HEK293 (cell line): ENCODE measurements at regions not wholly inside any gene's neighbourhood (a gene's known extent, or its start where the extent isn't known, plus 50 kb on each side); places are given as distances from the start of the nearest gene placed in this dataset.

Experiments
- BCL11A ChIP-seq: fragments of 450-650 bp; formaldehyde crosslinking; IDR thresholded peaks from 2 replicates; pipeline ENCODE4 v1.5.1; 2016; ENCODE audit warnings: low read depth, missing biosample characterization, missing genetic modification characterization
- EGR2 ChIP-seq: fragments of 450-650 bp; formaldehyde crosslinking; IDR thresholded peaks from 2 replicates; pipeline ENCODE4 v1.5.1; 2016; ENCODE audit warnings: low read depth, missing biosample characterization, missing genetic modification characterization
- ELK4 ChIP-seq: IDR thresholded peaks from 2 replicates; pipeline ENCODE4 v1.6.1; 2011; ENCODE audit warnings: mild to moderate bottlenecking, low read depth, low read length, borderline replicate concordance
- GFI1B ChIP-seq: fragments of 450-650 bp; formaldehyde crosslinking; IDR thresholded peaks from 2 replicates; pipeline ENCODE4 v1.5.1; 2016; ENCODE audit warnings: missing biosample characterization, missing genetic modification characterization
- GLIS1 ChIP-seq: fragments of 450-650 bp; formaldehyde crosslinking; IDR thresholded peaks from 2 replicates; pipeline ENCODE4 v1.5.1; 2016; ENCODE audit warnings: missing biosample characterization, missing genetic modification characterization
- KLF16 ChIP-seq: fragments of 450-650 bp; formaldehyde crosslinking; IDR thresholded peaks from 2 replicates; pipeline ENCODE4 v1.5.1; 2017; ENCODE audit warnings: missing biosample characterization, missing genetic modification characterization
- MYNN ChIP-seq: fragments of 450-650 bp; formaldehyde crosslinking; IDR thresholded peaks from 2 replicates; pipeline ENCODE4 v1.5.1; 2016; ENCODE audit warnings: missing biosample characterization, missing genetic modification characterization, borderline replicate concordance
- OSR2 ChIP-seq: fragments of 450-650 bp; formaldehyde crosslinking; IDR thresholded peaks from 2 replicates; pipeline ENCODE4 v1.5.1; 2016; ENCODE audit warnings: missing biosample characterization, missing genetic modification characterization
- PATZ1 ChIP-seq: fragments of 450-650 bp; formaldehyde crosslinking; IDR thresholded peaks from 2 replicates; pipeline ENCODE4 v1.5.1; 2016; ENCODE audit warnings: missing biosample characterization, missing genetic modification characterization
- REPIN1 ChIP-seq: fragments of 450-650 bp; formaldehyde crosslinking; IDR thresholded peaks from 2 replicates; pipeline ENCODE4 v1.5.1; 2017; ENCODE audit warnings: missing biosample characterization, missing genetic modification characterization, low read depth
- SP7 ChIP-seq: fragments of 450-650 bp; formaldehyde crosslinking; IDR thresholded peaks from 2 replicates; pipeline ENCODE4 v1.5.1; 2016; ENCODE audit warnings: missing biosample characterization, missing genetic modification characterization
- ZIC2 ChIP-seq: fragments of 450-650 bp; formaldehyde crosslinking; IDR thresholded peaks from 2 replicates; pipeline ENCODE4 v1.5.1; 2016; ENCODE audit warnings: missing biosample characterization, missing genetic modification characterization
- ZNF114 ChIP-seq: fragments of 450-650 bp; formaldehyde crosslinking; IDR thresholded peaks from 2 replicates; pipeline ENCODE4 v1.5.0; 2017; ENCODE audit warnings: missing biosample characterization, missing genetic modification characterization
- ZNF138 ChIP-seq: fragments of 450-650 bp; formaldehyde crosslinking; IDR thresholded peaks from 2 replicates; pipeline ENCODE4 v1.5.1; 2016; ENCODE audit warnings: missing biosample characterization, missing genetic modification characterization, borderline replicate concordance
- ZNF175 ChIP-seq: fragments of 450-650 bp; formaldehyde crosslinking; IDR thresholded peaks from 2 replicates; pipeline ENCODE4 v1.5.1; 2016; ENCODE audit warnings: missing biosample characterization, missing genetic modification characterization
- ZNF19 ChIP-seq: fragments of 450-650 bp; formaldehyde crosslinking; IDR thresholded peaks from 2 replicates; pipeline ENCODE4; 2016; ENCODE audit warnings: missing biosample characterization, missing genetic modification characterization, low read depth
- ZNF2 ChIP-seq: fragments of 450-650 bp; formaldehyde crosslinking; IDR thresholded peaks from 2 replicates; pipeline ENCODE4 v1.5.1; 2016; ENCODE audit warnings: missing biosample characterization, missing genetic modification characterization
- ZNF239 ChIP-seq: fragments of 450-650 bp; formaldehyde crosslinking; IDR thresholded peaks from 2 replicates; pipeline ENCODE4 v1.5.1; 2016; ENCODE audit warnings: missing biosample characterization, missing genetic modification characterization
- ZNF324 ChIP-seq: fragments of 450-650 bp; formaldehyde crosslinking; IDR thresholded peaks from 2 replicates; pipeline ENCODE4 v1.5.1; 2016; ENCODE audit warnings: missing biosample characterization, missing genetic modification characterization
- ZNF335 ChIP-seq: fragments of 450-650 bp; formaldehyde crosslinking; conservative IDR thresholded peaks from 2 replicates; pipeline ENCODE4 v1.5.1; 2016; ENCODE audit warnings: missing biosample characterization, missing genetic modification characterization
- ZNF366 ChIP-seq: fragments of 450-650 bp; formaldehyde crosslinking; conservative IDR thresholded peaks from 2 replicates; pipeline ENCODE4 v1.5.1; 2016; ENCODE audit warnings: missing biosample characterization, missing genetic modification characterization
- ZNF449 ChIP-seq: fragments of 450-650 bp; formaldehyde crosslinking; IDR thresholded peaks from 2 replicates; pipeline ENCODE4 v1.5.1; 2017; ENCODE audit warnings: missing biosample characterization, mild to moderate bottlenecking, missing genetic modification characterization, moderate library complexity
- ZNF530 ChIP-seq: fragments of 450-650 bp; formaldehyde crosslinking; IDR thresholded peaks from 2 replicates; pipeline ENCODE4 v1.5.1; 2016; ENCODE audit warnings: low read depth, missing biosample characterization, missing genetic modification characterization
- ZNF560 ChIP-seq: fragments of 450-650 bp; formaldehyde crosslinking; IDR thresholded peaks from 2 replicates; pipeline ENCODE4 v1.5.1; 2017; ENCODE audit warnings: missing biosample characterization, missing genetic modification characterization, borderline replicate concordance
- ZNF626 ChIP-seq: fragments of 450-650 bp; sonication (Bioruptor Pico); formaldehyde crosslinking; IDR thresholded peaks from 2 replicates; pipeline ENCODE4 v1.5.1; 2018; ENCODE audit warnings: missing biosample characterization, missing genetic modification characterization, inconsistent platforms
- ZNF639 ChIP-seq: fragments of 450-650 bp; formaldehyde crosslinking; IDR thresholded peaks from 2 replicates; pipeline ENCODE4 v1.5.1; 2016; ENCODE audit warnings: missing biosample characterization, missing genetic modification characterization
- ZNF658 ChIP-seq: fragments of 450-650 bp; formaldehyde crosslinking; IDR thresholded peaks from 2 replicates; pipeline ENCODE4; 2016; ENCODE audit warnings: missing biosample characterization, missing genetic modification characterization
- ZNF660 ChIP-seq: fragments of 450-650 bp; IDR thresholded peaks from 2 replicates; pipeline ENCODE4 v1.5.1; 2018; ENCODE audit warnings: missing biosample characterization, mild to moderate bottlenecking, missing genetic modification characterization
- ZNF776 ChIP-seq: fragments of 450-650 bp; formaldehyde crosslinking; IDR thresholded peaks from 2 replicates; pipeline ENCODE4 v1.5.0; 2017; ENCODE audit warnings: missing biosample characterization, missing genetic modification characterization, borderline replicate concordance
- ZNF785 ChIP-seq: fragments of 450-650 bp; formaldehyde crosslinking; IDR thresholded peaks from 2 replicates; pipeline ENCODE4 v1.5.1; 2016; ENCODE audit warnings: missing biosample characterization, missing genetic modification characterization
- ZSCAN18 ChIP-seq: fragments of 450-650 bp; formaldehyde crosslinking; IDR thresholded peaks from 2 replicates; pipeline ENCODE4 v1.5.1; 2016; ENCODE audit warnings: missing biosample characterization, missing genetic modification characterization
- ZSCAN23 ChIP-seq: fragments of 450-650 bp; formaldehyde crosslinking; IDR thresholded peaks from 2 replicates; pipeline ENCODE4 v1.5.1; 2016; ENCODE audit warnings: missing biosample characterization, missing genetic modification characterization
- ZSCAN4 ChIP-seq: fragments of 450-650 bp; formaldehyde crosslinking; IDR thresholded peaks from 2 replicates; pipeline ENCODE4 v1.5.1; 2017; ENCODE audit warnings: missing biosample characterization, missing genetic modification characterization

GRCh38 chr6:138037009-138037504 lies 70.2 kb downstream of the PERP start (continued):
- TF ChIP-seq ZNF335 (tag by site-specific recombination) (no peak), OSR2 (tag by site-specific recombination) (peak; percentile 77; the same call in 1 of the 2 replicates), SP7 (tag by site-specific recombination) (peak; percentile 52; the same call in 1 of the 2 replicates), ZSCAN4 (tag by site-specific recombination) (no peak), ZIC2 (tag by site-specific recombination) (no peak), ZNF785 (tag by site-specific recombination) (no peak), KLF16 (tag by site-specific recombination) (no peak), GFI1B (tag by site-specific recombination) (no peak), ZNF660 (tag by site-specific recombination) (peak; percentile 60; the same call in 1 of the 2 replicates), ZNF114 (no peak), ZNF366 (tag by site-specific recombination) (peak; percentile 84), ZNF138 (tag by site-specific recombination) (no peak), ZNF530 (no peak), ZSCAN23 (tag by site-specific recombination) (0 out of 2 replicates have a peak, but pooled peaks have one; percentile 41), ZNF639 (peak; percentile 82), ZNF658 (tag by site-specific recombination) (no peak), ZNF776 (tag by site-specific recombination) (no peak), ZNF626 (tag by site-specific recombination) (no peak), REPIN1 (tag by site-specific recombination) (no peak), ZNF2 (tag by site-specific recombination) (0 out of 2 replicates have a peak, but pooled peaks have one; percentile 40), ZNF19 (tag by site-specific recombination) (no peak), ELK4 (no peak), EGR2 (tag by site-specific recombination) (no peak), GLIS1 (tag by site-specific recombination) (no peak), BCL11A (tag by site-specific recombination) (no peak), ZNF239 (tag by site-specific recombination) (peak; percentile 95), ZNF449 (tag by site-specific recombination) (no peak), PATZ1 (no peak), MYNN (no peak), ZNF175 (tag by site-specific recombination) (no peak), ZNF324 (tag by site-specific recombination) (no peak), ZNF560 (tag by site-specific recombination) (no peak), ZSCAN18 (tag by site-specific recombination) (no peak)
